ENCODE measurements at regions not wholly inside any gene's neighbourhood (a gene's known extent, or its start where the extent isn't known, plus 50 kb on each side); places are given as distances from the start of the nearest gene placed in this dataset.

GRCh38 chr10:65620404-65621048 lies 1305.3 kb upstream of the LRRTM3 start:
- TF ChIP-seq POLR2A (IDR thresholded peaks at IDR 0.05) (no peak), CTCF (IDR thresholded peaks at IDR 0.05) (no peak)

Data from esophagus squamous epithelium (tissue), 4 donors.